ENCODE measurements at regions not wholly inside any gene's neighbourhood (a gene's known extent, or its start where the extent isn't known, plus 50 kb on each side); places are given as distances from the start of the nearest gene placed in this dataset.
"Not testable (repeated sequence)": the region's sequence is repeated elsewhere in the genome, so short reads cannot be mapped to it uniquely, and the experiment has no call there.

DNA sequence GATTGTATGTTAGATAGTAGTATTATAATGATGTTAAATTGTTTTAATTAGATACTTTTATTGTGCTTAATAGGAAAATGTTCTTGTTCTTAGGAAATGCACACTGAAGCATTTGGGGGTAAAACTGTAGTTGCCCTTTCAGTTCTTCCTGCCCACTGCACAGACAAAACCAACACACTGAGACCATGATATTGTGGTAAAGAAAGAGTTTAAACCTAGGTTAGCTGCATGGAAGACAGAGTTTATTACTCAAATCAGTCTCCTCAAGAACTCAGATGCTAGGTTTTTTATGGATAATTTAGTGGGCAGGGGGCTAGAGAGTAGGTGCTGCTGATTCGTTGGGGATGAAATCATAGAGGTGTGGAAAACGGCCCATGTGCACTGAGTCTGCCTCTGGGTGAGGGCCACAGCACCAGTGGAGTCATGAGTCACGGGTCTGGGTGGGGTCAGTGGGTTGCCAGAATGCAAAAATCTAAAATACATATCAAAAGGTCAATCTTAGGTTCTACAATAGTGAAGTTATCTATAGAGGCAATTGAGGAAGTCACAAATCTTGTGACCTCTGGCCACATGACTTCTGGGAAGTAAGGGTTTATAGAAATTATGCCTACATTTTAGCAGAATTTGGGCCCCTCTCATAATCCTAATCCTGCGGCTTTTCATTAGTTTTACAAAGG lies 124.8 kb upstream of the FOXN2 start:
- no peak for DNase-seq (ENCODE audit: low read depth)

GRCh38 chr2:48190230-48190629 lies 124.3 kb upstream of the FOXN2 start:
- DNase-seq (ENCODE audit: low read depth): no peak

DNA sequence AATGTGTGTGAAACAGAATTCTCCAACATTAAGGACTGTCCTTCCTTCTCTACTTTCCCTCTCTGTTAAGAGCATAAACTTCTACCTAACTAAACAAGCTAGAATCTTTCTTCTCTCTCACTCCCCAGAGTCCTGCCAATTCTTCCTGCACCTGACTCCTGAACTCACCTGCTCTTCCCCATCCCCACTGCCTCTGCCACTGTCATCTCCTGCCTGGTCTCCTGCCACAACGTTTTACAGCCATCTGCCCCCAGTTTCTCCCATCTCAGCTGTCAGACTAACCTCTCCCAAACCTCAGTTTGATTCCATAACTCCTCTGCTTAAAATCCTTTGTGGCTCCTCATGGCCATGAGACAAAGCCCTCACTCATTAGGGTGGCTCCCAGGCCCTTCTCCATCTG lies 119.8 kb upstream of the FOXN2 start:
- no peak for DNase-seq (ENCODE audit: low read depth)

GRCh38 chr2:48195169-48195568 lies 119.3 kb upstream of the FOXN2 start:
- no peak for DNase-seq (ENCODE audit: low read depth)

DNA sequence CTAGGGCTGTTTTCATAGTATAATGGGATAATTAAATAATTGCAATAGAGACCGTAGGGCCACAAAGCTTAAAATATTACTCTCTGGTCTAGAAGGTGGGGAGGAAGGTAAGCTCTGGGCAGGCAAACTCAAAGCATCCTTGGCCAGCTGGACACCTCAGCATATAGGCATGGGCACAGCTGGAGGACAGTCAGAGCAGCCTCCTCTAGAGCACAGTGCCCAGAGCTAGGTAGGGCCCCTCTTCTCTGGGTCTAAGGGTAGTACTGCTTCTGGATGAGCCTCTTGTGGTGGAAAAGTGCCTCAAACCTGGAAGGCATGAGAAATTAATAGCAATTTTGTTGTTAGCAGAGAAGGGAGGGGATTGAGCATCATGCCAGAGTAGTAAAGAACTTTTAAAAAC lies 116.9 kb upstream of the FOXN2 start:
- no peak for DNase-seq (ENCODE audit: low read depth)

GRCh38 chr2:48198371-48198770 lies 116.1 kb upstream of the FOXN2 start:
- DNase-seq (ENCODE audit: low read depth): no peak

DNA sequence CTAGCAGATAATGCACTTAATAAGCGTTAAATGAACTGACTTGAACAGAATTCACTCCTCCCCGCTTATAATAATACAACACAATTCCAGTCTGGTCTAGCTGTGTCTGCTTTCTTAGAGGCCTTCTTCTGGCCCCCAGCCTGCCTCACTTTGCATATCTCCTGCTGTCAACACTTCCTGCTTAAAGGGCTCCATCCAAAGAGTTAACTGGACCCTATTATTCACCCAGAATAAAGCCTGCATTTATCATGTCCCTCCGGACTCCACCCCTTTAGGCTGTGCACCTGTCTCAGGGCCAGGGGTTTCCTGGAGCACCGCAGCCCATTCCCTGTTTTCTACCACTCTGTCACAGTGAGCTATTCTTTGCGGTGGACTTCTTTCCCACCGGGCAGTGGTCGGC lies 115.4 kb upstream of the FOXN2 start:
- no peak for DNase-seq (ENCODE audit: low read depth)

GRCh38 chr2:48200620-48201293 lies 113.7 kb upstream of the FOXN2 start:
- DNase-seq (ENCODE audit: low read depth): no peak

DNA sequence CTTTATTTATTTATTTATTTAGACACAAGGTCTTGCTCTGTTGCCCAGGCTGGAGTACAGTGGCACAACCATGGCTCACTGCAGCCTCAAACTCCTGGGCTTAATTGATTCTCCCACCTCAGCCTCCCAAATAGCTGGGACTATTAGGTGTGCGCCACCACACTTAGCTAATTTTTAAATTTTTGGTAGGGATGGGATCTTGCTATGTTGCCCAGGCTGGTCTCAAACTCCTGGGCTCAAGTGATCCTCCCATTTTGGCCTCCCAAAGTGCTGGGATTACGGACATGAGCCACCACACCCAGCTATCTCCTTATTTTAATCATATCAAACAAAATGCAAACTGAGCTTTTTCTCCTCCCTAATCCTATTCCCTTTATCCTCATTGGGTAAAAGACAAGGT lies 113.0 kb upstream of the FOXN2 start:
- not testable (repeated sequence) for DNase-seq (ENCODE audit: low read depth)

GRCh38 chr2:48202863-48203642 lies 111.4 kb upstream of the FOXN2 start:
- DNase-seq (ENCODE audit: low read depth): no peak

DNA sequence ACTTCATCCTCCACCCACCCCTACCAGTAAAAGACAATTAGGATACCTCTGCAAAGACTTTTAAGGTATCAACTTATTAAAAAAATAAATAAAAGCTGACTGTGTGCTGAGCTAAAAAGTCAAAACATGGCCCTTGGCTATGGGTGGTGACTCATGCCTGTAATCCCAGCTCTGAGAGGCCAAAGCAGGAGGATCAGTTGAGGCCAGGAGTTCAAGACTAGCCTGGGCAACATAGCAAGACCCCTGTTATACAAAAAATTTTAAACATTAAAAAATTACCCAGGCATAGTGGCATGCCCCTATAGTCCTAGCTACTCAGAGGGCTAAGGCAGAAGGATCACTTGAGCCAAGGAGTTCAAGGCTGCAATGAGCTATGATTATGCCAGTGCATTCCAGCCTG lies 110.8 kb upstream of the FOXN2 start:
- DNase-seq (ENCODE audit: low read depth): no peak

- no peak for DNase-seq (ENCODE audit: low read depth)
Measured at GRCh38 chr2:48204750-48205136, 109.7 kb upstream of the FOXN2 start.

- DNase-seq (ENCODE audit: low read depth): peak; percentile 2
Measured at GRCh38 chr2:48205137-48205798, 109.2 kb upstream of the FOXN2 start.

DNA sequence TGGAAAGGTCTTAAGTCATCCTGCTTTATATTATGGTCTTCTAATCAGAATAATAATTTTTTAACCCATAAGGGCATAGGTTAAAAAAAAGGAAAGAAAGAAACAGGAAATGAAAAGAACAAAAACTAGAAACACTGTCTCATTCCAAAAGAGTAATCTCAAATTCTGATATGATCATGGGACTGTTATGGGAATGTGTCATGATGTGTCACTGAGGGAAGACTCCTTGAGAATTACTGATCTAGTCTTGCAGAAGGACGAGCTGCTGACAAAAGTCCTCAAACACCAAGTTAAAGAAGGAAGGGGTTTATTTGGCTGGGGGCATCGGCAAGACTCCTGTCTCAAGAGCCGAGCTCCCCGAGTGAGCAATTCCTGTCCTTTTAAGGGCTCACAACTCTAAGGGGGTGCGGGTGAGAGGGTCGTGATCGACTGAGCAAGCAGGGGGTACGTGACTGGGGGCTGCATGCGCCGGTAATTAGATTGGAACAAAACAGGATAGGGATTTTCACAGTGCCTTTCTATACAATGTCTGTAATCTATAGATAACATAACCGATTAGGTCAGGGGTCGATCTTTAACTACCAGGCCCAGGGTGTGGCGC lies 108.3 kb upstream of the FOXN2 start:
- peak; percentile 3 for DNase-seq (ENCODE audit: low read depth)

DNA sequence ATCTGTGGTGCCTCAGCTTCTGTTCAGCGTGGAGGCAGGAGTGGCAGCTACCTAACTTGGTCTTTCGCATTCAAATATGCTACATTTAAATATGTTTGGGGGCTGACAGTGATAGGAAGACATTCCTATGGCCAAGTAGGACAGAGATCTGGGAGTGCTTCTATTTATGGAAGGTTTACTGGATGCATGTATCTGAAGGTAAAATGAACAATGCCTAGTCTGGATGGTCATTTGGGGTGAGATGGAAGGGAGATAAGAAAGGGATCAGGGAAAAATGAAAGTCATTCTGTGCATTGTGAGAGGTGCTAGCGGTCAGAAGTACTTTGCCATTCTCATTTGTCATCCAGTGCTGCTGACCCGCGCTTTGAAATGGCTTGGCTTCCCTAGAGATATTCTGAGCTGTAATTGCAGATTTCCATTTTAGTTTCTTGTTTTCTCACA lies 107.3 kb upstream of the FOXN2 start:
- no peak for DNase-seq (ENCODE audit: low read depth)

GRCh38 chr2:48207851-48208250 lies 106.6 kb upstream of the FOXN2 start:
- DNase-seq (ENCODE audit: low read depth): no peak

GRCh38 chr2:48209214-48209885 lies 105.1 kb upstream of the FOXN2 start:
- DNase-seq (ENCODE audit: low read depth): peak; percentile 23

DNA sequence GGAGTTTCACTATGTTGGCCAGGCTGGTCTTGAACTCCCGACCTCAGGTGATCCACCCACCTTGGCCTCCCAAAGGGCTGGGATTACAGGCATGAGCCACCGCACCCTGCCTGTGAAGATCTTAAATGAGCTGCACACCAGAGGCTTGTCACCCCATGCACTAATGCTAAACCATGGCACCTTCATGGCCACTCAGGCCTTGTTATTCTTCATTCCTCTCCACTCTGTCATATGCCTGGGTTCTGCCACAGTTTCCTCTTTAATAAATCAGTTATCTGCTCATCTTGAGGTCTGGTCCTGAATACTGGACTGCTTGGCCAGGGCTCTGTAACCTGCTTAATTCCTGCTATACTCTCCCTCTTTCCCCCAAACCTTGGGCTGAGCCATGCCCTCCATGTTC lies 104.3 kb upstream of the FOXN2 start:
- DNase-seq (ENCODE audit: low read depth): no peak

DNA sequence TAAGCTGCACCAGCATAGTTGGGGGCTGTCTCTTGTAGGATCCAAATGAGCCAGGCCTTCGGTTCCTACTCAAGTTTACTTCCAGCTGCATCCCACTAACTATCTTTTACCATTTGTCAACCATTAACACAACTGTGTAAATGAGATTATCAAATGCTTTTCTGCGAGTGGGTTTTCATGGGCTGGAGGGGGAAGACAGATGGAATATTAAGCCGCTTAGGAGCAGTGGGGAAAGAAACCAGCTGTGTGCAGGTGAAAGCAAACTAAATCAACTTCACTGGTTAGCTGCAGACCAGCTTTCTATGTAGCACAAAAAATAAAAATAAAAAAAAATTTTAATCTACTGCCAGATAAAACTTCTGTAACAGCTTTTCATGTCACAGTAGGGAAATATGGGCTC lies 100.8 kb upstream of the FOXN2 start:
- DNase-seq (ENCODE audit: low read depth): no peak

DNA sequence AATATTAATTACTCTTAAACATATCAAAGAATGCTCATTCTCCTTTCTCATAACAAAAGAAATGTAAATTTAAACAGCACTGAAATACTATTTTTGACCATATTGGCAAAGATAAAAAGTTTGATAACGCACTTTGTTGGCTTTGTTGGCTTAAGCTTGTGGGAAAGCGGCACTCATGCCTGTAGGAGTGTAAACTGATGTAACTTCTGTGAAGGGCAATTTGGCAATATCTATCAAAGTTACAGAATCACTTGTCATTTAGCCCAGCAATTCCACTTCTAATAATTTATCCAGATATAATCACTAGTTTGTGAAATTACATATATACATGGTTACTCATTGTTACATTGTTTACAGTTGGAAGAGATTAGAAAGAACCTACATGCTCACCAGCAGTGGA lies 96.3 kb upstream of the FOXN2 start:
- no peak for DNase-seq (ENCODE audit: low read depth)

- no peak for DNase-seq (ENCODE audit: low read depth)
Measured at GRCh38 chr2:48219234-48219554, 95.3 kb upstream of the FOXN2 start.
